Left ventricle myocardium inferior (tissue), 1 donor: ENCODE measurements at regions not wholly inside any gene's neighbourhood (a gene's known extent, or its start where the extent isn't known, plus 50 kb on each side); places are given as distances from the start of the nearest gene placed in this dataset.

Source experiments
- DNase-seq: peaks from one replicate; pipeline ENCODE4 v3.0.0-alpha.2; 2020
- H3K27ac ChIP-seq: fragments of 200-600 bp; replicated peaks from 2 replicates; pipeline ENCODE4 v1.8.0; 2021
- H3K27me3 ChIP-seq: fragments of 200-600 bp; 2 replicates; pipeline ENCODE4 v1.8.0; 2021; ENCODE audit warnings: low read depth
- H3K36me3 ChIP-seq: fragments of 200-600 bp; 2 replicates; pipeline ENCODE4 v1.8.0; 2021
- H3K4me1 ChIP-seq: fragments of 200-600 bp; 2 replicates; pipeline ENCODE4 v1.8.0; 2021
- H3K4me3 ChIP-seq: fragments of 200-600 bp; 2 replicates; pipeline ENCODE4 v1.8.0; 2021; ENCODE audit warnings: mild to moderate bottlenecking, moderate library complexity
- H3K9me3 ChIP-seq: fragments of 200-600 bp; replicated peaks from 2 replicates; pipeline ENCODE4 v1.8.0; 2021
- CTCF ChIP-seq: fragments of 200-600 bp; IDR thresholded peaks from 2 replicates; pipeline ENCODE4 v1.8.0; 2021; ENCODE audit warnings: antibody characterized with exemption, mild to moderate bottlenecking, borderline replicate concordance
- intact Hi-C: fragments of 100-400 bp; cut with micrococcal nuclease; formaldehyde crosslinking; loops from one replicate; pipeline ENCODE4 v1.11.0; 2022
- donor health status: DM: no; HTN: yes; CAD: no; lungs with severe emphysema.

- TF ChIP-seq CTCF: no peak
- H3K27me3 ChIP-seq: no peaks in the 10 kb centered on the region
- H3K9me3 ChIP-seq: no peaks in the 10 kb centered on the region
- no peak for DNase-seq
- no peaks in the 10 kb centered on the region for H3K36me3 ChIP-seq
- intact Hi-C loops: no loop called here
- H3K27ac ChIP-seq: no peak overlapping the region
- H3K4me3 ChIP-seq: no peak overlapping the region
- peaks cover 8% of the 10 kb centered on the region for H3K4me1 ChIP-seq
These were observed 506.5 kb downstream of the ARHGEF28 start for GRCh38 chr5:74132485-74132884.

GRCh38 chr5:74131250-74131649 is 505.3 kb downstream of the ARHGEF28 start:
- intact Hi-C loops: no loop called here
- H3K4me3 ChIP-seq: no peak overlapping the region
- H3K36me3 ChIP-seq: no peaks in the 10 kb centered on the region
- no peak for DNase-seq
- no peak overlapping the region for H3K27ac ChIP-seq
- no peak for TF ChIP-seq CTCF
- H3K4me1 ChIP-seq: peaks cover 12% of the 10 kb centered on the region
- H3K9me3 ChIP-seq: no peaks in the 10 kb centered on the region
- no peaks in the 10 kb centered on the region for H3K27me3 ChIP-seq

- no peak for TF ChIP-seq CTCF
- intact Hi-C loops: no loop called here
- peaks cover 12% of the 10 kb centered on the region for H3K4me1 ChIP-seq
These were observed 504.3 kb downstream of the ARHGEF28 start for GRCh38 chr5:74130155-74130897.

GRCh38 chr5:74127381-74128320 is 501.7 kb downstream of the ARHGEF28 start:
- peak; percentile 28 for TF ChIP-seq CTCF
- H3K4me3 ChIP-seq: no peak overlapping the region
- H3K9me3 ChIP-seq: no peaks in the 10 kb centered on the region
- H3K27ac ChIP-seq: no peak overlapping the region
- no peaks in the 10 kb centered on the region for H3K27me3 ChIP-seq
- DNase-seq: no peak
- no peaks in the 10 kb centered on the region for H3K36me3 ChIP-seq
- intact Hi-C loops: no loop called here
- H3K4me1 ChIP-seq: peaks cover 12% of the 10 kb centered on the region

More at GRCh38 chr5:74130155-74130897, 504.3 kb downstream of the ARHGEF28 start:
- H3K36me3 ChIP-seq: no peaks in the 10 kb centered on the region
- H3K4me3 ChIP-seq: no peak overlapping the region
- no peak overlapping the region for H3K27ac ChIP-seq
- no peaks in the 10 kb centered on the region for H3K27me3 ChIP-seq
- H3K9me3 ChIP-seq: no peaks in the 10 kb centered on the region
- no peak for DNase-seq

- no peak for TF ChIP-seq CTCF
- H3K9me3 ChIP-seq: no peaks in the 10 kb centered on the region
- no peak overlapping the region for H3K4me3 ChIP-seq
- no peaks in the 10 kb centered on the region for H3K36me3 ChIP-seq
- intact Hi-C loops: no loop called here
- H3K27me3 ChIP-seq: no peaks in the 10 kb centered on the region
- DNase-seq: no peak
- no peak overlapping the region for H3K27ac ChIP-seq
- peaks cover 12% of the 10 kb centered on the region for H3K4me1 ChIP-seq
These were observed 500.3 kb downstream of the ARHGEF28 start for GRCh38 chr5:74126294-74126693.
